ENCODE measurements at regions not wholly inside any gene's neighbourhood (a gene's known extent, or its start where the extent isn't known, plus 50 kb on each side); places are given as distances from the start of the nearest gene placed in this dataset.

DNA sequence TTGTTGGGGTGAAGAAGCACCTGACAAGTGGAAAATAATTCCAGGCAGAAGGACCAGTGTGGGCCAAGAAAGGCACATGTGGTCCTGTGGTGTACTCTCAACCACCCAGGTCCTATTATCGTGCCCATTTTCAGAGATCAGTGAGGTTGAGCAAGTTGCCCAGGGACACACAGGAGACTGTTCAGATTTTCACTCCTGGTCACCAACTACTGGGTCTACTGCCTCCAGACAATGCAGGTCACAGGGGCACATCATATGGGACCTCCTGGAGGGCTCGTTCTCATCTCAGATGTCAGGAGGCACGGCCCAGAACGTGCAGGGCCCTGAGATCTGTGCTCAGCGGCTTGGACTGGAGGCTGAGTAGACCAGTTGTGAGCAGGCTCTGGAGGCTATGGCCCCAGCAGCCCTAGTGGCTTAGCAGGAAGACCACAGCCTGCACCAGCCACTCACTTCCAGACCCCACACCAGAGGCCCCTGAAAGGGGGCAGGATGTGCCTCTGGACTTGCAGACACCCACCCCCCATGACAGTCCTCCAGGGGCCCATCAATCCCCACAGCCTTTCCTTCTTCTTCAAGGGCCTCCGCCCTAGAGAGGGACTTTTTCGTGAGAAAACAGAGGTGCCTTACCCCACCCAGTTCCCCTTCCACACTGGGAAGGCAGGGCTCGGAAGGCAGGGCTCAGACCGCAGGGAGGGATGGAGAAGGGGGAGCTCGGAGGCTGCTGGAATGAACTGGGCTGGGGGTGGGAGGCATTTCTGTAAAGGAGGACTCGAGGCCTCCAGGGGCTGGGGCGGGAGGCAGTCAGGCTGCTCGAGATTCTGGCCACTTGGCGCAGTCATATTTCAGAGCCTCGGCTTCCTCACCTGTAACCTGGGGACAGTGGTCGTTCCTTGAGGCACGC, 82.7 kb upstream of the NEURL1B start:
- WGBS, 2 donors = 66 to 67% methylated on average over 16 to 17 of the region's 17 CpGs
- DNase-seq (ENCODE audit: low spot score in 2 of 2) = no peak
- TF ChIP-seq, protein P1, sequence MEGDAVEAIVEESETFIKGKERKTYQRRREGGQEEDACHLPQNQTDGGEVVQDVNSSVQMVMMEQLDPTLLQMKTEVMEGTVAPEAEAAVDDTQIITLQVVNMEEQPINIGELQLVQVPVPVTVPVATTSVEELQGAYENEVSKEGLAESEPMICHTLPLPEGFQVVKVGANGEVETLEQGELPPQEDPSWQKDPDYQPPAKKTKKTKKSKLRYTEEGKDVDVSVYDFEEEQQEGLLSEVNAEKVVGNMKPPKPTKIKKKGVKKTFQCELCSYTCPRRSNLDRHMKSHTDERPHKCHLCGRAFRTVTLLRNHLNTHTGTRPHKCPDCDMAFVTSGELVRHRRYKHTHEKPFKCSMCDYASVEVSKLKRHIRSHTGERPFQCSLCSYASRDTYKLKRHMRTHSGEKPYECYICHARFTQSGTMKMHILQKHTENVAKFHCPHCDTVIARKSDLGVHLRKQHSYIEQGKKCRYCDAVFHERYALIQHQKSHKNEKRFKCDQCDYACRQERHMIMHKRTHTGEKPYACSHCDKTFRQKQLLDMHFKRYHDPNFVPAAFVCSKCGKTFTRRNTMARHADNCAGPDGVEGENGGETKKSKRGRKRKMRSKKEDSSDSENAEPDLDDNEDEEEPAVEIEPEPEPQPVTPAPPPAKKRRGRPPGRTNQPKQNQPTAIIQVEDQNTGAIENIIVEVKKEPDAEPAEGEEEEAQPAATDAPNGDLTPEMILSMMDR (IDR thresholded peaks at IDR 0.05) = no peak
- TF ChIP-seq POLR2A (IDR thresholded peaks at IDR 0.05) = no peak
- intact Hi-C loops (cut with DNase I; ENCODE audit: low total_unique reads) = no loop called here
- no peak overlapping the region for H3K4me3 ChIP-seq (ENCODE audit: low read depth, poor library complexity, severe bottlenecking)

GRCh38 chr5:172556971-172557461, 84.0 kb upstream of the NEURL1B start:
- 64 to 81% methylated on average over 12 of the region's 12 CpGs for WGBS, 2 donors
- DNase-seq (ENCODE audit: low spot score in 2 of 2) = no peak
- no peak for TF ChIP-seq POLR2A (IDR thresholded peaks at IDR 0.05)
- TF ChIP-seq, protein P1 (IDR thresholded peaks at IDR 0.05) = no peak
- intact Hi-C loops (cut with DNase I; ENCODE audit: low total_unique reads) = no loop called here
- H3K4me3 ChIP-seq (ENCODE audit: low read depth, poor library complexity, severe bottlenecking) = no peak overlapping the region

DNA sequence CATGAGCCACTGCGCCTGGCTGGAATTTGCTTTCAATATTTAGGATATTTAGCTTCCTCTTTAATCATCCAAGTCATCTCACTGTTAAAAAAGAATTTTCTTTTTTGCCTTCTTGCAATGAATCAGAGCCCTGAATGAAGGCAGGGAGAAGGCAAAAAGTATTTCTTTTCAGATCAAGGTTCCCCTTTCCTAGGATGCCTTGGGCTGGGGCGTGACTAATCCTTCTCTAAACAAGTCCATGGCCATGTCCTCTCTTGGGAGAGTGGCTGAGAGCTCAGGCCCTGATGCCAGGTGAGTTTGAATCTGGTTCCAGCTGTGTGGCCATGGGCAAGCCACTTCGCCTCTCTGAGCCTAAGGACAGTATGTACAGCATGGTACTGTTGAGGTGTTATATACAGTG, 84.8 kb upstream of the NEURL1B start:
- no peak overlapping the region for H3K4me3 ChIP-seq (ENCODE audit: low read depth, poor library complexity, severe bottlenecking)
- TF ChIP-seq, protein P1 (IDR thresholded peaks at IDR 0.05) = no peak
- no peak for TF ChIP-seq POLR2A (IDR thresholded peaks at IDR 0.05)
- intact Hi-C loops (cut with DNase I; ENCODE audit: low total_unique reads) = no loop called here
- DNase-seq (ENCODE audit: low spot score in 2 of 2) = no peak
- WGBS, 2 donors = 76 to 99% methylated on average over 3 of the region's 3 CpGs

DNA sequence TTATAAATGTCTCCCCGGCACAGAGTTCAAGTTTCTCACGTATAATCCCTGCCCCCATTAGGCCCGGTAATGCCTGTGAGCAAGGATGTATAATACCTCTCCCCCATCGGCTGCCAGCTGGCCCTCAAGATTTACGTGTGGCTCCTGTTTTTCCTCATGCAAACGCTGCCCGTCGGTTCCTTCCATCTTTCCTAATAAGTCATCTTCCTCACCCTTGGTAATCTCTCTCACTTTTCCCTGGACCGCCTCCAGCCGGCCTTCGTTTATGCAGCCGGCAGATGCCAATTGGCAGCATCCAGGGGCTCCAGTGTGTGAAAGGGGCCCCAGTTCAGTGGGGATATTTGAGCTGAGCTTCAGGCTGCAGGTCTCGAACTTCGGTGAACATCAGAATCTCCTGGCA, 86.5 kb upstream of the NEURL1B start:
- no peak overlapping the region for H3K4me3 ChIP-seq (ENCODE audit: low read depth, poor library complexity, severe bottlenecking)
- intact Hi-C loops (cut with DNase I; ENCODE audit: low total_unique reads) = no loop called here
- DNase-seq (ENCODE audit: low spot score in 2 of 2) = no peak
- TF ChIP-seq, protein P1 (IDR thresholded peaks at IDR 0.05) = no peak
- no peak for TF ChIP-seq POLR2A (IDR thresholded peaks at IDR 0.05)
- whole genome bisulfite sequencing, 2 donors = 80 to 82% methylated on average over 14 of the region's 14 CpGs

DNA sequence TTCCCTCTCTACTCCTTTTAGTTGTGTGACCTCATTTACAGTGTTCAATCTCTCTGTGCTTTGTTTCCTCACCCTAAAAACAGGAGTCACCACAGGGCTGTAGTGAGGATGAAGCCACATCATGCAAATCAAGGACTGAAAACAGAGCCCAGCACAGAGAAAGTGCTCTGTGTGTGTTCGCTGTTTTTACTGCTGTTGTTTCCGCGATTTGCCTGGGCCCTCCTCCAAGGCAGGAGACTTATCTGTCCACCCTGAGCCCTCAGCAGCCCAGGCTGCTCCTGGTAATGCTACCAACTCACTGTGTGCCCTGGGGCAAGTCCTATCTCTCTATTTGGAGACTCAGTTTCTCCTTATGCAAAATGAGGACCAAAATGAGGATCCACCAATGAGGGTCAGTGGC, 87.2 kb upstream of the NEURL1B start:
- DNase-seq (ENCODE audit: low spot score in 2 of 2) = no peak
- 72 to 73% methylated on average over 3 of the region's 3 CpGs for WGBS, 2 donors
- H3K4me3 ChIP-seq (ENCODE audit: low read depth, poor library complexity, severe bottlenecking) = no peak overlapping the region
- intact Hi-C loops (cut with DNase I; ENCODE audit: low total_unique reads) = no loop called here
- no peak for TF ChIP-seq POLR2A (IDR thresholded peaks at IDR 0.05)
- TF ChIP-seq, protein P1 (IDR thresholded peaks at IDR 0.05) = no peak

Measured in lower leg skin (tissue), 4 donors.